Stomach (tissue), 8 donors: ENCODE measurements at regions not wholly inside any gene's neighbourhood (a gene's known extent, or its start where the extent isn't known, plus 50 kb on each side); places are given as distances from the start of the nearest gene placed in this dataset.
A peak's percentile ranks its signal among the peaks of the same experiment; 100 is the strongest.

ENCODE experiments used
- DNase-seq, 2 donors: peaks; one replicate each; pipeline versions ENCODE4 v3.0.0 to v3.0.0-alpha.2; 2013 to 2019
- H3K27ac ChIP-seq, 5 donors: fragments of 200-600 bp in 4 of 5; sonication (generic) in 4 of 5; one replicate each; pipeline ENCODE4 v1.5.1; 2013 to 2019; ENCODE audit warnings: mild to moderate bottlenecking in 1 of 5, moderate library complexity in 1 of 5
- H3K27me3 ChIP-seq, 3 donors: fragments of 200-600 bp; sonication (generic); one replicate each; pipeline ENCODE4 v1.5.1; 2017 to 2019; ENCODE audit warnings: mixed run types in 1 of 3
- H3K36me3 ChIP-seq, 4 donors: fragments of 200-600 bp; sonication (generic); 1 replicate in 3 of 4; 2 replicates in 1 of 4; pipeline ENCODE4 v1.5.1; 2016 to 2019
- H3K4me1 ChIP-seq, 4 donors: fragments of 200-600 bp; sonication (generic); one replicate each; pipeline ENCODE4 v1.5.1; 2016 to 2019
- H3K4me3 ChIP-seq, 4 donors: fragments of 200-600 bp; sonication (generic) in 3 of 4; one replicate each; pipeline ENCODE4 v1.5.1; 2016 to 2019; ENCODE audit warnings: mild to moderate bottlenecking in 1 of 4
- H3K9me3 ChIP-seq, 4 donors: fragments of 200-600 bp; sonication (generic); one replicate each; pipeline ENCODE4 v1.5.1; 2016 to 2019
- EP300 ChIP-seq: sonication (generic); formaldehyde crosslinking; IDR thresholded peaks from one replicate; pipeline ENCODE4 v1.6.1; 2017; ENCODE audit warnings: antibody characterized with exemption
- POLR2A ChIP-seq, 4 donors: fragments of 450-650 bp; IDR thresholded peaks; one replicate each; pipeline ENCODE4 v1.6.1; 2016; ENCODE audit warnings: antibody characterized with exemption in 4 of 4, control low read depth in 2 of 4, mild to moderate bottlenecking in 1 of 4, moderate library complexity in 1 of 4
- POLR2AphosphoS5 ChIP-seq, 3 donors: sonication (generic); formaldehyde crosslinking; IDR thresholded peaks; one replicate each; pipeline ENCODE4 v1.6.1; 2016; ENCODE audit warnings: antibody characterized with exemption in 3 of 3
- WGBS, 5 donors: extraction: QIAGEN DNeasy Blood & Tissue Kit in 3 of 5; methylation state at CpG; one replicate each; pipeline versions ENCODE4 v1.1.5 to v1.1.7; 2013 to 2018; 5-methylcytosine and 5-hydroxymethylcytosine counted together
- intact Hi-C: fragments of 100-400 bp; cut with DNase I; formaldehyde crosslinking; loops from one replicate; pipeline ENCODE4 v1.15.1; 2023; ENCODE audit warnings: low total_unique reads
- TF ChIP-seq, protein P1 (sequence below), 7 experiments: fragments of 450-650 bp in 4 of 7; fragments of 200-600 bp in 3 of 7; sonication (generic) in 3 of 7; IDR thresholded peaks; one replicate each; pipeline ENCODE4 v1.5.1; 2016 to 2019; ENCODE audit warnings: antibody characterized with exemption in 7 of 7, control low read depth in 2 of 7, mild to moderate bottlenecking in 1 of 7
- donor health status: healthy with polysubstance abuse.
- donor health status: Bipolar disorder and iron deficiency.
- donor health status: healthy.

DNA sequence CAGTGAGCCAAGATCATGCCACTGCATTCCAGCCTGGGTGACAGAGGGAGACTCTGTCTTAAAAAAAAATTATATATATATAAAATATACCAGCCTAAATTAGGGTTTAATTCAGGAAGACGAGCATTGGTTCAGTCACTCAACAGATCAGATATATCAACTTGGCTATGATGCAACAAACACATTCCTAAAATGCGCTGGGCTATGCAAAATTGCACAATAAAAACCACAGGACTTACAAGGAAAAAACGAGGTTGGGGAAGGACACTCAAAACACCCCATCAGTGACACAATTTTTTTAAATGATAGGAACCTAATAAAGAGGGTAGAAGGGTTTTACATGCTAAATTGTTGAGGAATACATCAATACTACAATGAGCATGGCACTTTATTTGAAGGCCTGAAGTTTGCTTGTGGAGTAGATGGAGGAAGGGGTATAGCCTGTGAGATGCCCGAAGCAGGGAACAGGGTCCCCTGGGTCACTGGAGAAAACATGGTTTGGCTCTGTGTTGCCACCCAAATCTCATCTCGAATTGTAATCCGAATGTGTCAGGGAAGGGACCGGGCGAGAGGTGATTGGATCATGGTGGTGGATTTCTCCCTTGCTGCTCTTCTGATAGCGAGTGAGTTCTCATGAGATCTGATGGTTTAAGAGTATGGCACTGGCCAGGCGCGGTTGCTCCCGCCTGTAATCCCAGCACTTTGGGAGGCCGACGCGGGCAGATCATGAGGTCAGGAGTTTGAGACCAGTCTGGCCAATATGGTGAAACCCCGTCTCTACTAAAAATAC lies 71.2 kb downstream of the TNFAIP2 start:
- WGBS, 5 donors = 84 to 92% (median 88%) methylated on average over 15 to 16 of the region's 16 CpGs
- no peak for DNase-seq
- intact Hi-C loops = no loop called here
- TF ChIP-seq POLR2AphosphoS5 (IDR thresholded peaks at IDR 0.05) (peak in 2 of 3 donors; percentile 29 to 49), POLR2A (IDR thresholded peaks at IDR 0.05) (no peak)
- Histone ChIP-seq H3K4me1 (peaks cover under 1 to 2% (median under 1%) of the 10 kb centered on the region in 4 donors), H3K9me3 (no peaks in the 10 kb centered on the region), H3K4me3 (no peak overlapping the region), H3K36me3 (no peaks in the 10 kb centered on the region), H3K27me3 (peaks cover 0 to 8% (median 0%) of the 10 kb centered on the region in 3 donors), H3K27ac (peak overlapping the region in 2 of 5 donors; percentile 36 to 54)

DNA sequence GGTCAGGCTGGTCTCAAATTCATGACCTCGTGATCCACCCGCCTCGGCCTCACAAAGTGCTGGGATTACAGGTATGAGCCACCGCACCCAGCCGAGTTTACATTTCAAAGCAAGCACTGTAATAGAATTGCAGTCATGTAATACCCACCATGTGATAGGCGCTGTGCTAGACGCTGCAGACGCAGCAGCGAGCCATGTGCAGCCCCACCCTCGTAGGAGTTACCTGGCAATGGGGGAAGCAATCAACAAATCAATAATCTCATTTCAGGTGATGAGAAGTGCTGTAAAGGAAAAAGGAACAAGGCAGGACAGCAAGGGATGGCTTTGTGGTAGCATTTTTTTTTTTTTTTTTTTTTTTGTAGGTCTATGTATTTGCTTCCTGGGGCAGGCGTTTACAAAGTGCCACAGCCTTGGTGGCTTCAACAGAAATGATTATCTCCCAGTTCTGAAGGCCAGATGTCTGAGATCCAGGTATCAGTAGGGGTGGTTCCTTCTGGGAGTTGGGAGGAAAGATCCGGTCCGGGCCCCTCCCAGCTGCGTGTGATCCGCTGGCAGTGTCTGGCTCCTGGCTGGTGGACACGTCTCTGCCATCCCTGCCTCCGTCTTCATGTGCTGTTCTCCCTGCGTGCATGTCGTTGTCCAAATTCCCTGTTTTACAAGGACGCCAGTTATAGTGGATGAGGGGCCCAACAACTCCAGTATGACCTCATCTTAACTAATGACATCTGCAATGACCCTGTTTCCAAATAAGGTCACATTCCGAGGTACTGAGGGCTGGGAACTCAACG lies 72.8 kb downstream of the TNFAIP2 start:
- Histone ChIP-seq H3K4me1 (no peaks in the 10 kb centered on the region), H3K36me3 (no peaks in the 10 kb centered on the region), H3K27me3 (no peaks in the 10 kb centered on the region), H3K4me3 (no peak overlapping the region), H3K9me3 (peaks cover 0 to 2% (median 0%) of the 10 kb centered on the region in 4 donors), H3K27ac (no peak overlapping the region)
- intact Hi-C loops = no loop called here
- WGBS, 5 donors = 82 to 87% (median 83%) methylated on average over 21 to 22 of the region's 22 CpGs
- peak in 1 of 2 donors; percentile 78 for DNase-seq
- TF ChIP-seq, protein P1, sequence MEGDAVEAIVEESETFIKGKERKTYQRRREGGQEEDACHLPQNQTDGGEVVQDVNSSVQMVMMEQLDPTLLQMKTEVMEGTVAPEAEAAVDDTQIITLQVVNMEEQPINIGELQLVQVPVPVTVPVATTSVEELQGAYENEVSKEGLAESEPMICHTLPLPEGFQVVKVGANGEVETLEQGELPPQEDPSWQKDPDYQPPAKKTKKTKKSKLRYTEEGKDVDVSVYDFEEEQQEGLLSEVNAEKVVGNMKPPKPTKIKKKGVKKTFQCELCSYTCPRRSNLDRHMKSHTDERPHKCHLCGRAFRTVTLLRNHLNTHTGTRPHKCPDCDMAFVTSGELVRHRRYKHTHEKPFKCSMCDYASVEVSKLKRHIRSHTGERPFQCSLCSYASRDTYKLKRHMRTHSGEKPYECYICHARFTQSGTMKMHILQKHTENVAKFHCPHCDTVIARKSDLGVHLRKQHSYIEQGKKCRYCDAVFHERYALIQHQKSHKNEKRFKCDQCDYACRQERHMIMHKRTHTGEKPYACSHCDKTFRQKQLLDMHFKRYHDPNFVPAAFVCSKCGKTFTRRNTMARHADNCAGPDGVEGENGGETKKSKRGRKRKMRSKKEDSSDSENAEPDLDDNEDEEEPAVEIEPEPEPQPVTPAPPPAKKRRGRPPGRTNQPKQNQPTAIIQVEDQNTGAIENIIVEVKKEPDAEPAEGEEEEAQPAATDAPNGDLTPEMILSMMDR (IDR thresholded peaks at IDR 0.05) = no peak
- TF ChIP-seq EP300 (no peak), POLR2AphosphoS5 (IDR thresholded peaks at IDR 0.05) (no peak)

DNA sequence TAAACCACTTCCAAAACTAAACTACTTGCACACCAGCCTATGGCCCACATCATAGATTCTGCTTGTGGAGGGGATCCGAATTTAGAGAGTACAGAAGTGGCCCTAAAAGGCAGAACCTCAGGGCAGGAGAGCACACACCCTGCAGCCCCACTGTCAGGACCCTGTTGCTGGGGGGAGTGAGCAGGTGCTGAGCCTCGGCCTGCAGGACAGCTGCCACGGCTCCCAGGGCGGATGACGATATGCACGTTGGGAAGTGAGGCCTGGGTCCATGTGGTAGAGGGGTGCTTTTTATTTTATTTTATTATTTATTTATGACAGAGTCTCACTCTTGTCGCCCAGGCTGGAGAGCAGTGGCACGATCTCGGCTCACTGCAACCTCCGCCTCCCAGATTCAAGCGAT lies 73.5 kb downstream of the TNFAIP2 start:
- no peak for DNase-seq
- Histone ChIP-seq H3K27me3 (no peaks in the 10 kb centered on the region), H3K9me3 (peaks cover 0 to 8% (median 0%) of the 10 kb centered on the region in 4 donors), H3K4me3 (no peak overlapping the region), H3K27ac (no peak overlapping the region), H3K36me3 (no peaks in the 10 kb centered on the region), H3K4me1 (no peaks in the 10 kb centered on the region)
- intact Hi-C loops = no loop called here
- WGBS, 5 donors = 90 to 96% (median 93%) methylated on average over 10 to 11 of the region's 11 CpGs
- TF ChIP-seq EP300 = no peak
- TF ChIP-seq POLR2A (IDR thresholded peaks at IDR 0.05) = no peak
- TF ChIP-seq, protein P1 (IDR thresholded peaks at IDR 0.05) = no peak
- TF ChIP-seq POLR2AphosphoS5 (IDR thresholded peaks at IDR 0.05) = no peak

DNA sequence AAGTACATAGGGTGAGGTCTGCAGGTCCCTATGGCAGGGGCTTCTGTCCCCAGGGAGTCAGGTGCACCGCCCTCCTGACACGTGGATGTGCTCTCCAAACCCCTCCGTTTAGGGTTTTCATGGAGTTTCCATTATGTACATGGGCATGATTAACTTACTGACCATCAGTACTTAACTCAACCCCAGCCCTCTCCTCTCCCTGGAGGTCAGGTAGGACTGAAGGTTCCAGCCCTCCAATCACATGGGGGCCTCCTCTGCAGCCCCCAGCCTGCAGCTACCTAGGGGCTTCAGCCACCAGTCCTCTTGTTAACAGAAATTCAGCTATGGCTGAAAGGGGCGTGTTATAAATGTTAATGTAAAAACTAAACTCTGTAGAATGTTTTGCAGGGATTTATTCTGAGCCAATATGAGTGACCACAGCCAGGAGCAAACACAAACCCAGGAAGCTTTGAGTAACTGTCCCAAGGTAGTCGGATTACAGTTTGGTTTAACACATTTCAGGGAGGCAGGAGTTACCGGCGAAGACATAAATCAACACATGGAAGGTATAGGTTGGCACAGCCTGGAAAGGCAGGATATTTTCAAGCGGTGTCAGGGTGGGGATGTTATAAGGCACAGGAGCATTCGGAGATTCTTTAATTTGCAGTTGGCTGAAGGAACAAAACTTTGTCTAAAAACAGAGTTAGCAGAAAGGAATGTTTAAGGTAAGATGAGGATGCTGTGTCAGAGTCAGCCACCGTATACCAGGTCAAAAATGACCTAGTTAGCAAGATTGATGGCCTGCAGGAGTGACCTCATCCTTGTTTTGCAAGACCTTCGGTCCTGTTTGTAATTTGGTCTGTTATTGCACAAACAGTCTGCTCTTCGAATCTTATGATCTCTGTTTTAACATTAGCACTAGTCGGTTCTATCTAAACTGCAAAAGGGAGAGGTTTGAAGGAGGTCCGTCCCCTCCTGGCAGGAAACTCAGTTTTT lies 75.2 kb downstream of the TNFAIP2 start:
- WGBS, 5 donors = 63 to 71% (median 66%) methylated on average over 14 of the region's 14 CpGs
- Histone ChIP-seq H3K27me3 (no peaks in the 10 kb centered on the region), H3K4me3 (no peak overlapping the region), H3K9me3 (peaks cover 0 to 20% (median under 1%) of the 10 kb centered on the region in 4 donors), H3K27ac (peak overlapping the region; percentile 47 to 82 (median 51)), H3K36me3 (no peaks in the 10 kb centered on the region), H3K4me1 (no peaks in the 10 kb centered on the region)
- DNase-seq = peak in 1 of 2 donors; percentile 45
- intact Hi-C loops = no loop called here
- TF ChIP-seq, protein P1 (IDR thresholded peaks at IDR 0.05) = no peak
- peak; percentile 40 to 59 (median 53) for TF ChIP-seq POLR2AphosphoS5 (IDR thresholded peaks at IDR 0.05)
